ENCODE measurements at regions not wholly inside any gene's neighbourhood (a gene's known extent, or its start where the extent isn't known, plus 50 kb on each side); places are given as distances from the start of the nearest gene placed in this dataset.

DNA sequence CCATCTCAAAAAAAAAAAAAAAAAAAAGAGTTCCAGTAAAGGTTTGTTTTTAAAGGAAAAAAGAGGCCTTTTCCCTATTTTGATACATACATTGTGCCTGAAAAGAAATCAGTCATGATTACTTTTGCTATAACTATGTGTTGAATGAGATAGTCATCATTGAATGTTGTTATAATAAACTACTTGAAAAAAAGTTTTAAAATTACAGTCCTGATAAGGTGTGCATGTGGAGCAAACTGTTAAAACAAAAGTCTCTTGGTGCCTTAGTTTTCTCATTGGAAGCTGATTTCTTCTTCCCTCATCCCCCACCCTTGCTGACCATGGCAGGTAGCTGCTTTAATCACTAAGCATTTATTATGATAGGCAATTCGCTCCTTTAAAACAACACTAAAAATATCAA lies 172.3 kb upstream of the TBCA start:
- TF ChIP-seq TAF1 (IDR thresholded peaks at IDR 0.05; ENCODE audit: borderline replicate concordance, insufficient read depth, low read length) (no peak), FOXP2 (optimal IDR thresholded peaks at IDR 0.05; ENCODE audit: borderline replicate concordance, extremely low read depth, extremely low read length, insufficient read depth) (no peak), SIN3A (IDR thresholded peaks at IDR 0.05; ENCODE audit: borderline replicate concordance, insufficient read depth, low read length) (no peak), POLR2AphosphoS5 (IDR thresholded peaks at IDR 0.05; ENCODE audit: low read depth, low read length) (no peak)
- TF ChIP-seq, protein P1, sequence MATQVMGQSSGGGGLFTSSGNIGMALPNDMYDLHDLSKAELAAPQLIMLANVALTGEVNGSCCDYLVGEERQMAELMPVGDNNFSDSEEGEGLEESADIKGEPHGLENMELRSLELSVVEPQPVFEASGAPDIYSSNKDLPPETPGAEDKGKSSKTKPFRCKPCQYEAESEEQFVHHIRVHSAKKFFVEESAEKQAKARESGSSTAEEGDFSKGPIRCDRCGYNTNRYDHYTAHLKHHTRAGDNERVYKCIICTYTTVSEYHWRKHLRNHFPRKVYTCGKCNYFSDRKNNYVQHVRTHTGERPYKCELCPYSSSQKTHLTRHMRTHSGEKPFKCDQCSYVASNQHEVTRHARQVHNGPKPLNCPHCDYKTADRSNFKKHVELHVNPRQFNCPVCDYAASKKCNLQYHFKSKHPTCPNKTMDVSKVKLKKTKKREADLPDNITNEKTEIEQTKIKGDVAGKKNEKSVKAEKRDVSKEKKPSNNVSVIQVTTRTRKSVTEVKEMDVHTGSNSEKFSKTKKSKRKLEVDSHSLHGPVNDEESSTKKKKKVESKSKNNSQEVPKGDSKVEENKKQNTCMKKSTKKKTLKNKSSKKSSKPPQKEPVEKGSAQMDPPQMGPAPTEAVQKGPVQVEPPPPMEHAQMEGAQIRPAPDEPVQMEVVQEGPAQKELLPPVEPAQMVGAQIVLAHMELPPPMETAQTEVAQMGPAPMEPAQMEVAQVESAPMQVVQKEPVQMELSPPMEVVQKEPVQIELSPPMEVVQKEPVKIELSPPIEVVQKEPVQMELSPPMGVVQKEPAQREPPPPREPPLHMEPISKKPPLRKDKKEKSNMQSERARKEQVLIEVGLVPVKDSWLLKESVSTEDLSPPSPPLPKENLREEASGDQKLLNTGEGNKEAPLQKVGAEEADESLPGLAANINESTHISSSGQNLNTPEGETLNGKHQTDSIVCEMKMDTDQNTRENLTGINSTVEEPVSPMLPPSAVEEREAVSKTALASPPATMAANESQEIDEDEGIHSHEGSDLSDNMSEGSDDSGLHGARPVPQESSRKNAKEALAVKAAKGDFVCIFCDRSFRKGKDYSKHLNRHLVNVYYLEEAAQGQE (IDR thresholded peaks at IDR 0.05; ENCODE audit: insufficient read depth in 1 of 2, low read depth in 2 of 2, low read length in 2 of 2), result no peak

DNA sequence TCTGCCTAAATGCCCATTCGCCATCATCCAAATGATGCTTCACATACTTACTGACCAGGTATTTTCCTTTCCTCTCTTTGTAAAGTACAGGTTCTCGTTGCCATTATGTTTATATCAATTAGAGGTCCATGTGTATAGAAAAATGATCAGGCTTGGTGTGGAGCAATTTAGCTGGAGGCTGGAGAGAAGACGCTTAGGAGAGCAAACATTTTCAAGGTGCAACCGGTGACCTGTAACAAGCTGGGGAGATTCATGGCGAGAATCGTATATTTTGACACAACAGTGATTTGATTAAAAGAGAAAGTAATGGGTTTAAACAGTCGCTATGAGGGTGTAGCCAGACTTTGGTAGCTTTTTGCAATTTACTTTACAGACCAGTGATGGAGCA lies 170.9 kb upstream of the TBCA start:
- TF ChIP-seq POLR2AphosphoS5 (IDR thresholded peaks at IDR 0.05; ENCODE audit: low read depth, low read length) (no peak), SIN3A (IDR thresholded peaks at IDR 0.05; ENCODE audit: borderline replicate concordance, insufficient read depth, low read length) (no peak), FOXP2 (optimal IDR thresholded peaks at IDR 0.05; ENCODE audit: borderline replicate concordance, extremely low read depth, extremely low read length, insufficient read depth) (no peak), TAF1 (IDR thresholded peaks at IDR 0.05; ENCODE audit: borderline replicate concordance, insufficient read depth, low read length) (no peak)
- TF ChIP-seq, protein P1 (IDR thresholded peaks at IDR 0.05; ENCODE audit: insufficient read depth in 1 of 2, low read depth in 2 of 2, low read length in 2 of 2), result no peak

DNA sequence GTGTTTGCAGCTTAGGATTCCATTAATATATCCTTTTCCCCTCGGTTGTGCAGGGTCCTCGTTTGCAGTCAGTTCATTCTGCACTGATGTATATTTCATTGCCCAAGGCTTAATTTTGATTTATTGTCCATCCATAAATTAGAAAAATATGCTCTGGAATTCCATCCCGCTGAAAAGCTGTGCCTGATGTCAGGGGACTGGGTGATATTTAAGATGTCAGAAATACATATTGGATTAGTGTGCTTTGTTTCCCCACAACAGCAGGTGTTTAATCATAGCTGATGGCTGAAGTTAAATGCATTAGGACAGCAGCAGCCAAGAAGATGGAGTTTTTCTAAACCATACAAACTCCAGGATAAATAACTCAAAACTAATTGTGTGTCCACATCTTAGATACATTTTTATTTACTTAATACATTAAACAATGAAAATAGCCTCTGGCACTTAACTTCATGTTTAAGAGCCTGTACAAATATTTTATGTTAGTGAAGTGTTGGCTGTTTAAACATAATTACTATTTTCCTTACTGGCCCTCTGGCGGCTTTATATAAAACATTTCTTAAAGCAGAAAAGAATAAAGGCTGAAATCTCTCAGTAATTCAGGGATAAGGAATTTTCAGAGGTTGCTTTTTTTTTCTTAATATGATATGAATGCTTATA lies 170.4 kb upstream of the TBCA start:
- TF ChIP-seq POLR2AphosphoS5 (IDR thresholded peaks at IDR 0.05; ENCODE audit: low read depth, low read length) (no peak), FOXP2 (optimal IDR thresholded peaks at IDR 0.05; ENCODE audit: borderline replicate concordance, extremely low read depth, extremely low read length, insufficient read depth) (no peak), TAF1 (IDR thresholded peaks at IDR 0.05; ENCODE audit: borderline replicate concordance, insufficient read depth, low read length) (no peak), SIN3A (IDR thresholded peaks at IDR 0.05; ENCODE audit: borderline replicate concordance, insufficient read depth, low read length) (no peak)
- TF ChIP-seq, protein P1 (IDR thresholded peaks at IDR 0.05; ENCODE audit: insufficient read depth in 1 of 2, low read depth in 2 of 2, low read length in 2 of 2), result no peak

DNA sequence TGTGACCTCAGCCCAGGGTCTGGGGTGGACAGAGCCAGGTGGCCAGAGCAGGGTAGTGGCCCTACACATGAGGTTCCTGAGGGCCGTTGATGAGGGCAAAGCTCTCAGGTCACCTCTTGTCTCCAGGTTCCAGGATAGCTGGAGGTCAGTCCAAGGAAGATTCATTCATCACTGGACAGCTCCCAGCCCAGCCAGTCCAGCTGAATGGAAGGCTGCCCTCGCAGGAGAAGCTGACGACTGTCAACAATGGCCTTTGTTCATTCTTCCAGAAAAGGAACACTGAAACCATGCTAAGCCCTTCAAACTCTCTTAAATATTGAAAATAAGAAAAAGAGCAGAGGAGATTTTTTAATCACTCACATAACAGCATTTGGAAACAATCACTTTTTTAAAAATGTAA lies 169.7 kb upstream of the TBCA start:
- TF ChIP-seq, protein P1 (IDR thresholded peaks at IDR 0.05; ENCODE audit: insufficient read depth in 1 of 2, low read depth in 2 of 2, low read length in 2 of 2), result peak; percentile 93 to 94
- TF ChIP-seq TAF1 (IDR thresholded peaks at IDR 0.05; ENCODE audit: borderline replicate concordance, insufficient read depth, low read length), result no peak
- no peak for TF ChIP-seq FOXP2 (optimal IDR thresholded peaks at IDR 0.05; ENCODE audit: borderline replicate concordance, extremely low read depth, extremely low read length, insufficient read depth)
- peak; percentile 90; the same call in 1 of the 2 replicates for TF ChIP-seq SIN3A (IDR thresholded peaks at IDR 0.05; ENCODE audit: borderline replicate concordance, insufficient read depth, low read length)
- no peak for TF ChIP-seq POLR2AphosphoS5 (IDR thresholded peaks at IDR 0.05; ENCODE audit: low read depth, low read length)
